Activated naive CD8-positive, alpha-beta T cell treated with anti-CD3 and anti-CD28 coated beads for 36 hours (primary cell): ENCODE measurements at regions not wholly inside any gene's neighbourhood (a gene's known extent, or its start where the extent isn't known, plus 50 kb on each side); places are given as distances from the start of the nearest gene placed in this dataset.

ENCODE experiments used
- DNase-seq: peaks from one replicate; pipeline ENCODE4 v3.0.0; 2021
- H3K27ac Mint-ChIP-seq: one replicate; pipeline ENCODE4 v1.8.0; 2022; ENCODE audit warnings: mild to moderate bottlenecking, moderate library complexity, mixed read lengths
- H3K27me3 Mint-ChIP-seq: one replicate; pipeline ENCODE4 v1.8.0; 2022; ENCODE audit warnings: mild to moderate bottlenecking, mixed read lengths
- H3K36me3 Mint-ChIP-seq: one replicate; pipeline ENCODE4 v1.8.0; 2021; ENCODE audit warnings: mild to moderate bottlenecking, mixed read lengths
- H3K4me1 Mint-ChIP-seq: one replicate; pipeline ENCODE4 v1.8.0; 2021; ENCODE audit warnings: mixed read lengths
- H3K4me3 Mint-ChIP-seq: one replicate; pipeline ENCODE4 v1.8.0; 2022; ENCODE audit warnings: mild to moderate bottlenecking, moderate library complexity, mixed read lengths
- H3K9me3 Mint-ChIP-seq: one replicate; pipeline ENCODE4 v1.8.0; 2022; ENCODE audit warnings: mixed read lengths

DNA sequence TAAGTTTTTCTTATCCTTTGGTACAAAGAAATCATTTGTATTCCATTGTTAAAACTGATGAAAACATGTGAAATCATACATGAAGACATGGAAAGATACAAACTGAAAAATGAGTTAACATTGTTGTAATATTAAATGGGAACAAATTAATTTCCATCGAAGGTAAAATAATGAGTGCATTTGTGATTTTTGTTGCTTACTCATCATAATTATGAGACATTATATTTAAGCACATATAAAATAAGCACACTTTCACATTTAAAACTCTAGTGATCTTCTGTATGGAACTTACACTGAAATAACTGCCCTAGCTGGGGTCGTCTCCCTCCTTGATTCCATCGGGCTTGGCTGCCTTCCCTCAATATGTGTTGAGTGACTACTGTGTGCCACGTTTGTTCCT lies 204.2 kb upstream of the PRPS1L1 start:
- Mint-ChIP-seq H3K4me1 (no peaks in the 10 kb centered on the region), H3K4me3 (no peak overlapping the region), H3K27me3 (no peaks in the 10 kb centered on the region), H3K9me3 (no peaks in the 10 kb centered on the region), H3K27ac (no peak overlapping the region), H3K36me3 (no peaks in the 10 kb centered on the region)
- no peak for DNase-seq

DNA sequence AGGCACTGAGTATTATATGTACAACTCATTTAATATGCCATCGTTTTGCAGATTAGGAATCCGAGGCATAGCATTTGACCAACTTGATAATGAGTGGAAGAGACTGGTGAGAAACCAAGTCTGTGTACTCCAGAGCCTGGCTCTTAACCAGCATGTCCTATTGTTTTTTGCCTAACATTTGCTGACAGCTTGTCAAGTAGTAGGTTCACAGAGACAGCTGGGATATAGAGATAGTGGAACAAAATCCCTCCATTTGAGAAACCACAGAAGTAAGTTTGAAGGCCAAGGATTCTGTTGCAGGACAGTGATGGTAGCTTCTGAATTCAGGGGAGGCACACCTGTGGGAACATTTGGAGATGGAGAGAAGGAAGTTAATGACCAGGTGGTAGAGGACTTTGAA lies 206.9 kb upstream of the PRPS1L1 start:
- H3K27ac Mint-ChIP-seq, result no peak overlapping the region
- H3K36me3 Mint-ChIP-seq, result no peaks in the 10 kb centered on the region
- no peak overlapping the region for H3K4me3 Mint-ChIP-seq
- no peaks in the 10 kb centered on the region for H3K27me3 Mint-ChIP-seq
- no peak for DNase-seq
- no peaks in the 10 kb centered on the region for H3K4me1 Mint-ChIP-seq
- no peaks in the 10 kb centered on the region for H3K9me3 Mint-ChIP-seq

DNA sequence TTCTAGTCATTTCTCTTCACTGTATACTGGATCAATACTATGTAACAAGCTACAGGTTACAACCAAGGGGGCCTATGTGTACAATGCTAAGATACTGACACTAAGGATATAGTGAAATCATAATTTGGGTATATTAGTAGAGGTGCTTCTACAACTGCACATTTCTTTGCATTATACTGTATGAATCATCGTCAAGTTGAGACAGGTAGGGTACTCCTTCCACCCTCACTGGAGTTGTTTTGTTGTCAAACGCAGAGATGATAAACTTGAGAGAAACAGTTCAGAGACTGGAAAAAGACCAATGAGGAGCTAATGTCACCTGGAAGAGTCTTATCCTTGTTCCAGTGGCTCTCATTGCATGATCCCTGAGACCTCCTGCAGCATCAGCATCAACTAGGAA lies 208.2 kb upstream of the PRPS1L1 start:
- Mint-ChIP-seq H3K4me1 (no peaks in the 10 kb centered on the region), H3K27ac (no peak overlapping the region), H3K36me3 (no peaks in the 10 kb centered on the region), H3K9me3 (no peaks in the 10 kb centered on the region), H3K4me3 (no peak overlapping the region), H3K27me3 (no peaks in the 10 kb centered on the region)
- no peak for DNase-seq

DNA sequence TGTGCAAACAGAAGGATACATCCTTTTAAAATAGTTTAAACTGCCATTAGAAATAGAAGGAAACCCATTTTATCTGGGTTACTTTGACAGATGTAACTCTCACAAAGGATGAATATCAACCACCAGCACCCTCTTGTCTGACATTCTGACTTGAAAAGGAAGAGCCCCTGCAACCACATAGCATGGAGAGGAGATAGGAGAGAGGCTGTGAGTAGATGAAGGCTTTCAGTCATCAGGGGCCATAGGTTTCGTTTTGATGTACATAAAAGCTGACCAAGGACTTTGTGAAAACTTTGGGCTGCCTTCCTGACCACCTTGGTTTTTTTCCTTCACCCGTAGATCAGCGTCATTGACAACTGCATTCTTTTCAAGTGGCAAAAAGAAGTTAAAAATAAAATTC lies 211.6 kb upstream of the PRPS1L1 start:
- Mint-ChIP-seq H3K9me3 (no peaks in the 10 kb centered on the region), H3K27ac (no peak overlapping the region), H3K4me1 (no peaks in the 10 kb centered on the region), H3K4me3 (no peak overlapping the region), H3K36me3 (no peaks in the 10 kb centered on the region), H3K27me3 (no peaks in the 10 kb centered on the region)
- no peak for DNase-seq

DNA sequence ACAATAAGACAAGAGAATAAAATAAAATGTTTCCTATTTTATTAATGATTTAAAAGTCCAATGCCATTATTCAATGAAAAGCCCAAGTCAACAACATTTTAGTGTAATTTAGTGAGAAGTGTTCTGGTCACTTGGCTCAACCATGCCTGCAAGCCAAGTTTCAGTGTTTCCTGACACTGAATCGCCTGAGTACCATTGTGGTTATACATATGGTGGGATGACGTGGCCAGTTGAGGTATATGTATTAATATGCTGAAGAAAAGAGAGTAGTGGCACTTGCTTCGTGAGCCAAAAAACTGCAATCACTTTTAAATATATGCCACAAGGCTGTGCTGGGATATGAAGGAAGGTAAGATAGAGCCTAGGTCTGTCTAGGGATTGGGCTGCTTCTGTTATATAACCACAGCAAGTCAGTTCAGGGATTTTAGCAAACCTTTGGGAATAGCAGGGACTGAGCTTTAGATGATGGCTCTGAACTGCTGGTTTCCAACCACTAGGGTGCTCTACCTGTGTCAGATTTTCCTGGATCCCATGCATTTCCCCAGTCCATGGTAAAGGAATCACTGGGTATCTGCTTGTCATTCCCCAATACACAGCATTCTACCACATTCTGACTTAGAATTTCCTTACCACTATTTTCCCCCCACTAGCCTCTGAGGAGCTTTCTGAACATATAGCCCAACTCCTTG lies 214.0 kb upstream of the PRPS1L1 start:
- Mint-ChIP-seq H3K4me3 (no peak overlapping the region), H3K4me1 (no peaks in the 10 kb centered on the region)
- DNase-seq, result no peak

DNA sequence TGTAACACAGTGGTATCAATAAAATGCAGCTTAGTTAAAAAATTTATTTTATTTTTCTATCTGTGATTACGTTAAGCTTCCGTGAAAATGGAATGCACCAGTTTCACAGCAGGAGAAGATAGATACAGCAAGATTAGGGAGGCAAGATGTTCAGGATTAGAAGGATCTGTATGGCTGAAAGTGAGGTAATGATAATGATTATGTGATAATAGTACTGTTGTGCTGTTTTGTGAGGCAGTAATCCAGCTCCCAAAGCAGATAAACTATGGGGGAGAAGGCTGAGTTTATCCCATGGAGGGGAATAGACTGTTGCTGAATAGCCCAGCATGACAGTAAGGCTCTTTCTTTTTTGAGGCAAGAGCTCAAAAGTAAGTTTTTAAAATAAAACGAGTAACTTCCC lies 216.1 kb upstream of the PRPS1L1 start:
- Mint-ChIP-seq H3K4me3 (no peak overlapping the region), H3K9me3 (peaks cover 10% of the 10 kb centered on the region), H3K36me3 (peaks cover 3% of the 10 kb centered on the region), H3K4me1 (no peaks in the 10 kb centered on the region), H3K27ac (no peak overlapping the region), H3K27me3 (no peaks in the 10 kb centered on the region)
- no peak for DNase-seq

More for the DNA sequence above, 214.0 kb upstream of the PRPS1L1 start:
- H3K27ac Mint-ChIP-seq, result no peak overlapping the region
- H3K27me3 Mint-ChIP-seq, result no peaks in the 10 kb centered on the region
- H3K9me3 Mint-ChIP-seq, result peaks cover 4% of the 10 kb centered on the region
- peaks cover under 1% of the 10 kb centered on the region for H3K36me3 Mint-ChIP-seq

DNA sequence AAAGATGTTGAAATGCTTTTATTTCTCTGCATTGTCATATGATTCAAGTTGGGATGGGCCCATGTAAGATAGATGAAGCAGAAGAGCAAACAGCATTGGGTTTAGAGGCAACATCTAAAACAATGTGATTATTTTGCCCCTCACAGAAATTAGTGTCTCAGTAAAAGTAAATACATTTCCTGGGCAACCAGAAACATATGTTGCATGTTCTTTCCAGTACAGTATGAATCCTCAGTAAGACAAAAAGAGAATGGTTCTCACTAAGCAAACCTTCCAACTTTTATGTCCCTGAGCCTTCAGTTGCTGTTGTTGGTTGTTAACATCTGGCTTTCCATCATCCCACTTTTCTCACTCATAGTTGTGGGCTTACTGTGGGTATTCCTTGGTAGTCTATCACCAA lies 222.5 kb upstream of the PRPS1L1 start:
- no peak for DNase-seq

DNA sequence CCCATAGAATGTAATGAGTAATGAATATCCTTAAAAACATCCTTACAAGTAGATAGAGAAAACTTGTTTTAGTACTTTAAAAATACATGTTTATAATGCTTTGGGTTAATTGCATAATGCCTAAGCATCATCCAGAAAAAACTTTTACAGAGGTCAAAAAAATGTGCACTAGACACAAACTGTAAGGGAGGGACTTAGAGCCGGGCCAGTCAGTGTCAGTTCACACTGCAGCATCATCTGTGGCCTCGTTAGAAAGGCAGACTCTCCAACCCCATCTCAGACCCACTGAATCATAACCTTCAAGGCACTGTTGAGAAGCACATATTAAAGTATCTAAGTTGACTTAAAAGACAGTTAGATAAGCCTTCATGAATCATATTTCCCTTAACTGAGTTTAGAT lies 230.1 kb upstream of the PRPS1L1 start:
- Mint-ChIP-seq H3K36me3 (no peaks in the 10 kb centered on the region), H3K27me3 (no peaks in the 10 kb centered on the region), H3K4me3 (no peak overlapping the region), H3K27ac (no peak overlapping the region), H3K4me1 (no peaks in the 10 kb centered on the region), H3K9me3 (peaks cover 13% of the 10 kb centered on the region)
- no peak for DNase-seq

More for the DNA sequence above, 222.5 kb upstream of the PRPS1L1 start:
- H3K27ac Mint-ChIP-seq, result no peak overlapping the region
- H3K4me3 Mint-ChIP-seq, result no peak overlapping the region
- no peaks in the 10 kb centered on the region for H3K4me1 Mint-ChIP-seq
- H3K36me3 Mint-ChIP-seq, result peaks cover 3% of the 10 kb centered on the region
- H3K9me3 Mint-ChIP-seq, result peaks cover 30% of the 10 kb centered on the region
- H3K27me3 Mint-ChIP-seq, result no peaks in the 10 kb centered on the region

DNA sequence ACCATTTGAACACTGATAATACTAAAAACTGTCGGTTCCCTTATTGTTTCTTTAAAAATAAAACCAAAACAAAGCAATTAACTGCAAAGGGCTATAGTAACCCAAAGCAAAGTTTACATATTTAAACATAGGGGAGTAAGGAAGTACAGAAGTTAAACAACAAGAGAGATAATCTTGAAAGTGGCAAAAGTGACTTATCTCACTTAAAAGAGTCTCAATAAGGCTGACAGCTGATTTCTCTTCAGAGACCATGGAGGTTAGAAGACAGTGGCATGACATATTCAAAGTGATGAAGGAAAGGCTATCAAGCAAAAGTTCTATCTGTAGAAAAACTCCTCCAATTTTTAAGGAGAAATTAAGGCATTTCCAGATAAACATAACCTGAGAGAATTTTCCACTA lies 233.5 kb upstream of the HDAC9 start:
- Mint-ChIP-seq H3K4me1 (no peaks in the 10 kb centered on the region), H3K27ac (no peak overlapping the region), H3K9me3 (peaks cover 8% of the 10 kb centered on the region), H3K27me3 (no peaks in the 10 kb centered on the region), H3K4me3 (no peak overlapping the region), H3K36me3 (no peaks in the 10 kb centered on the region)
- DNase-seq, result no peak

DNA sequence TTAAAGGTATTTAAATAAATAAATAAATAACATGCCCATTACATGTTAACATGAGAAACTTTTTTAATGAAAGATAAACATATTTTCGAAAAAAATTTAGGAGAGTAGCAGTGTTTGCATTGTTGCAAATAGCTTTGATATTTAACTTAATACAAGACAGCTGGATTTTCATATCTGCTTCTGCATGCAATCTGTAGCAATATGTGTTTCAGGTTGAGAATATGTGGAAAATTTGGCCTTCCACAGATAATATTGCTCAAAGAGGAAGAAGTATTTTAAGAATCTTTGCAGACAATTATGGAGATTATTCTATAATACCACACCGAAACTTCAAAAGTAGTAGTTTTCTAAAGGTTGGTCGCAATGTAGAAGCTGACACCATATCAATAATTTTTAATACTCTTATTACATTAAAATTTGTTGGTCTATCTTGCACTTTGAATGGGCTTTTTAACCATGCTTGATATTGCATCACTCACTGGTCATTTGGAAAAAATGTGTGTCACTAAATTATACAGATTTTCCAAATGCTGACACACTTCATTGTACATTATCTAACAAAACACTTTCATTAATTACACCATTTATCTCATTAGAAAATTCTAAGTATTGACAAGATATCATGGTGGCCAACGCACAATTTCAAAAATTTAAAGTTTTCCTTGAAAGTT lies 229.8 kb upstream of the HDAC9 start:
- Mint-ChIP-seq H3K27me3 (no peaks in the 10 kb centered on the region), H3K27ac (no peak overlapping the region), H3K4me1 (no peaks in the 10 kb centered on the region), H3K36me3 (no peaks in the 10 kb centered on the region), H3K4me3 (no peak overlapping the region), H3K9me3 (peaks cover 8% of the 10 kb centered on the region)
- no peak for DNase-seq

DNA sequence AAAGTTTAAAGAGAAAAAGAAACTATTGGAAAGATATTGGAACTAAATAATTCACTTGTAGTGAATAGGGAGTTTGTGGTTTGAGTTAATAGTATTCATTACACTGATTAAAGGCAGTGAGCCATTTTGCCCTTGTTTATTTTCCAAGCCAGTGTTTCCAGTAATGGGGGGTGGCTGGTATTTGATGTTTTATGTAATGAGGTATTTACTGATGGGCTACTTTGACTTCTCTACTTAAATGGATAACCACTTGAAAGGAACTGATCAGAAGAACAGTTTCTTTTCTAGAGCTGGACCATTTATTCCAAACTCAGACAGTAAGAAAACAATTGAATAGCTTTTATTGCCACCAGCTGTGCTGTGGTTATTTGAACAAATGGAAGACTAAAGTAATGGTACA lies 227.0 kb upstream of the HDAC9 start:
- no peak overlapping the region for H3K4me3 Mint-ChIP-seq
- no peak overlapping the region for H3K27ac Mint-ChIP-seq
- no peaks in the 10 kb centered on the region for H3K4me1 Mint-ChIP-seq
- no peaks in the 10 kb centered on the region for H3K27me3 Mint-ChIP-seq
- H3K9me3 Mint-ChIP-seq, result no peaks in the 10 kb centered on the region
- no peaks in the 10 kb centered on the region for H3K36me3 Mint-ChIP-seq
- DNase-seq, result no peak

DNA sequence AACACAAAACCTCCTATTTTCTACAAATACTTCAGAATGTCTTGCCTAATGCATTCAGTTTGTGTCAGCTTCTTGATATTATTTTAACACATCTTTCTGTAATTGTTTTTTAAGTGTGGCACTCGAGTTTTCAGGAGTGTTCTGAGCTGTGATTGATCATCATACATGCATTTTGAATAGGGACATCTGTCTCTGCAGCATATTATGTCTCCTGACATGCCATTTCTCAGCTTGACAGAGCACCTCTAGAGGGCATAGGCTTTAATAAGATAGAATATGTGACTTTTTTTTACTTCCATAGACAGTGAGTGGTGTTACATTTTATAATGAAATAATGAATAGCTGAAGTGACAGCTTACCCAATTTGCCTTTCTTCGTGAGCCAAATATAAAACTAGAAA lies 219.2 kb upstream of the HDAC9 start:
- no peak overlapping the region for H3K27ac Mint-ChIP-seq
- no peak overlapping the region for H3K4me3 Mint-ChIP-seq
- DNase-seq, result no peak
- H3K27me3 Mint-ChIP-seq, result no peaks in the 10 kb centered on the region
- no peaks in the 10 kb centered on the region for H3K9me3 Mint-ChIP-seq
- no peaks in the 10 kb centered on the region for H3K36me3 Mint-ChIP-seq
- H3K4me1 Mint-ChIP-seq, result no peaks in the 10 kb centered on the region

DNA sequence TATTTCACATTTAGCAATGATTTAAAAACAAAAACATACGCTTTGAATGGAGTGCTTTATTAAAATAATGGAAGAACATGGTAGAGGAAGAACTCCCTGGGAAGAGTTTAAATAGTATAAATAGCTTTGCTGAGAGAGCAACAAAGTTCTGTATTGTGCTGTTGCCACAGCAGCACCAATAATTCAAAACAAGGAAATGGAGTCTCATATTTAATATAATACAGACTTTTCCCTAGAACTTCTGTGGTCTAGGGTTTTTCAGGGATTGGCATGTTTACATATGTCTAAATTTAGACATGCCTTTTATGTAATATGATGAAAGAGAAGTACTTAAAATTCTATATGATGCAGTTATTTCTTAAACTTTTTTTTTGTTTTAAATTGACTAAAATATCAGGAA lies 217.2 kb upstream of the HDAC9 start:
- no peaks in the 10 kb centered on the region for H3K9me3 Mint-ChIP-seq
- H3K4me1 Mint-ChIP-seq, result no peaks in the 10 kb centered on the region
- H3K36me3 Mint-ChIP-seq, result no peaks in the 10 kb centered on the region
- H3K27ac Mint-ChIP-seq, result no peak overlapping the region
- no peaks in the 10 kb centered on the region for H3K27me3 Mint-ChIP-seq
- no peak overlapping the region for H3K4me3 Mint-ChIP-seq
- no peak for DNase-seq

DNA sequence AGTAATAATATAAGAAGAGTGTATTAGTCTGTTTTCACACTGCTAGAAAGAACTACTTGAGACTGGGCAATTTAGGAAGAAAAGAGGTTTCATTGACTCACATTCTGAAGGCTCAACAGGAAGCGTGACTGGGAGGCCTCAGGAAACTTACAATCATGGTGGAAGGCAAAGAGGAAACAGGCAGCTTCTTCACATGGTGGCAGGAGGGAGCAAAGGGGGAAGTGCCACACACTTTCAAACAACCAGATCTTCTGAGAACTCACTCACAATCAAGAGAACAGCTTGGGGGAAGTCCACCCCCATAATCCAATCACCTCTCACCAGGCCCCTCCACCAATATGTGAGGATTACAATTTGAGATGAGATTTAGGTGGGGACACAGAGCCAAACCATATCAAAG lies 212.5 kb upstream of the HDAC9 start:
- H3K27me3 Mint-ChIP-seq, result peaks cover 4% of the 10 kb centered on the region
- H3K4me1 Mint-ChIP-seq, result no peaks in the 10 kb centered on the region
- no peak overlapping the region for H3K4me3 Mint-ChIP-seq
- no peak for DNase-seq
- no peak overlapping the region for H3K27ac Mint-ChIP-seq
- no peaks in the 10 kb centered on the region for H3K9me3 Mint-ChIP-seq
- no peaks in the 10 kb centered on the region for H3K36me3 Mint-ChIP-seq

DNA sequence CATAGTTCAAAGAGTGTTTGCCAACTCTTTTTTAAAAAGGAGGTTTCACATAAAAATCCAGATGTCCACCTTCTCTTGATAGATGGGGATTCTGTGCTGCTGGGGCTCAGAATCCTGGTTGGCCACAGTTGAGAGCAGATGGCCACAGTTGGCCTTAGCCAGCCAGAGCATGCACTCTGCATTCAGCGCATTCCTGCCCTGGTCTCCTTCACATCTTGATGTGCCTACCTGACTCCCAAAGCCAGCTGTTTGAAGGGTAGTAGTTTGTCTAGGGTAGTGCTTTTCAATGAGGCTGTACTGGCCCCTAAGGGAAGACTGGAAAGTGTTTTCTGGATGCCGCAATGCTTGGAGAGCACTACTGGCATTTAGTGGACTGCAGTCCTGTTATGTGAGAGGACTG lies 208.1 kb upstream of the HDAC9 start:
- no peaks in the 10 kb centered on the region for H3K9me3 Mint-ChIP-seq
- H3K27ac Mint-ChIP-seq, result no peak overlapping the region
- no peak for DNase-seq
- no peak overlapping the region for H3K4me3 Mint-ChIP-seq
- H3K36me3 Mint-ChIP-seq, result no peaks in the 10 kb centered on the region
- H3K27me3 Mint-ChIP-seq, result peaks cover 20% of the 10 kb centered on the region
- peaks cover 11% of the 10 kb centered on the region for H3K4me1 Mint-ChIP-seq

DNA sequence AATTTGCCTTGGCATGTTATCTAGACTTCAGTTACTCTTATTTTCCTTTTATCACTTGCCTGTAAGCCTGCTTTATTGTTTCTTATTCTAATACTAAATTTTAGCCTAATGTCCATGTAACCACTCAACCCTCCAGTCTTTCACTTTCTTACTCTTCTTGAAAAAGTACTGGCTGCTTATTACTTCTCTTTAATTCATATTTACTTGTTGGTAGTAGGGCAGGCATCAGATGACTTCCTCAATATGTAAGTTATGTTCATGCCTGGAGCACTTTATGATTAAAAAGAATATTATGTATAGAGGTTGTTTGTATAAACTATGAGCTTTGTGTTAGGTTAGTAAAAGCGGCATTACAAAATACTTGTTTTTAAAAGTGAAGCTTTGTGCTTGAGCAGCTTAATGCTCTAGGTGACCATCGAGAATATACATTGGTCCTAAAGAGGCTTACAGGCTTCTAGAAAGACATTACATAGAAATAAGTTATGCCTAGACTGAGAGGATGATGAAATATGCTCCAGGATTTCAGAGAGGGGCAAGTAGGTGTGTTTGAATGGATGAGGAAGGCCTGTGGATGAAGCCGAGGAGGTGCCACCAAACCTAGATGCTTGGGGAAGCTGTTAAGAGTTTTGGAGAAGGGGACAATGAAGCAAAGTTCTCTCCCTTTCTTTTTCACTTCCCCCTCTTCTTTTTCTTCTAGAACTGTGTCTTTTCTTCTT lies 207.1 kb upstream of the HDAC9 start:
- peaks cover 11% of the 10 kb centered on the region for H3K4me1 Mint-ChIP-seq
- H3K9me3 Mint-ChIP-seq, result no peaks in the 10 kb centered on the region
- H3K36me3 Mint-ChIP-seq, result no peaks in the 10 kb centered on the region
- peaks cover 30% of the 10 kb centered on the region for H3K27me3 Mint-ChIP-seq
- DNase-seq, result no peak
- no peak overlapping the region for H3K4me3 Mint-ChIP-seq
- no peak overlapping the region for H3K27ac Mint-ChIP-seq
